HUES48 (cell line): ENCODE measurements at regions not wholly inside any gene's neighbourhood (a gene's known extent, or its start where the extent isn't known, plus 50 kb on each side); places are given as distances from the start of the nearest gene placed in this dataset.

ENCODE experiments used
- H3K27ac ChIP-seq: one replicate; pipeline ENCODE4 v1.7.0; 2013; ENCODE audit warnings: low read depth, low read length, inconsistent platforms
- H3K27me3 ChIP-seq: 2 replicates; pipeline ENCODE4 v1.6.1; 2013; ENCODE audit warnings: mild to moderate bottlenecking, low read length; ENCODE audit not compliant: control insufficient read depth, insufficient read depth
- H3K36me3 ChIP-seq: 2 replicates; pipeline ENCODE4 v1.6.1; 2013; ENCODE audit warnings: low read length; ENCODE audit not compliant: control insufficient read depth, insufficient read depth
- H3K4me1 ChIP-seq: 2 replicates; pipeline ENCODE4 v1.6.1; 2013; ENCODE audit warnings: mild to moderate bottlenecking, low read length; ENCODE audit not compliant: control insufficient read depth, insufficient read depth
- H3K4me3 ChIP-seq: 2 replicates; pipeline ENCODE4 v1.5.1; 2013; ENCODE audit warnings: mild to moderate bottlenecking, low read depth, low read length
- H3K9ac ChIP-seq: 2 replicates; pipeline ENCODE4 v1.6.1; 2013; ENCODE audit warnings: mild to moderate bottlenecking, low read depth, low read length, moderate library complexity
- H3K9me3 ChIP-seq: 2 replicates; pipeline ENCODE4 v1.6.1; 2013; ENCODE audit warnings: low read length; ENCODE audit not compliant: control insufficient read depth, insufficient read depth

- Histone ChIP-seq H3K9me3 (peaks cover 5% of the 10 kb centered on the region; the same call in 1 of the 2 replicates), H3K27ac (no peak overlapping the region)
Measured at GRCh38 chr19:30174791-30175190, 197.4 kb upstream of the ZNF536 start.

GRCh38 chr19:30175987-30176386 lies 196.2 kb upstream of the ZNF536 start:
- no peaks in the 10 kb centered on the region for H3K27me3 ChIP-seq
- H3K4me1 ChIP-seq, result peaks cover 10% of the 10 kb centered on the region; the same call in 1 of the 2 replicates
- H3K36me3 ChIP-seq, result no peaks in the 10 kb centered on the region
- no peak overlapping the region for H3K9ac ChIP-seq
- no peak overlapping the region for H3K27ac ChIP-seq
- H3K9me3 ChIP-seq, result peaks cover 5% of the 10 kb centered on the region; the same call in 1 of the 2 replicates
- no peak overlapping the region for H3K4me3 ChIP-seq

More at GRCh38 chr19:30174791-30175190, 197.4 kb upstream of the ZNF536 start:
- no peaks in the 10 kb centered on the region for H3K27me3 ChIP-seq
- no peak overlapping the region for H3K9ac ChIP-seq
- peaks cover 10% of the 10 kb centered on the region; the same call in 1 of the 2 replicates for H3K4me1 ChIP-seq
- H3K4me3 ChIP-seq, result no peak overlapping the region
- no peaks in the 10 kb centered on the region for H3K36me3 ChIP-seq

DNA sequence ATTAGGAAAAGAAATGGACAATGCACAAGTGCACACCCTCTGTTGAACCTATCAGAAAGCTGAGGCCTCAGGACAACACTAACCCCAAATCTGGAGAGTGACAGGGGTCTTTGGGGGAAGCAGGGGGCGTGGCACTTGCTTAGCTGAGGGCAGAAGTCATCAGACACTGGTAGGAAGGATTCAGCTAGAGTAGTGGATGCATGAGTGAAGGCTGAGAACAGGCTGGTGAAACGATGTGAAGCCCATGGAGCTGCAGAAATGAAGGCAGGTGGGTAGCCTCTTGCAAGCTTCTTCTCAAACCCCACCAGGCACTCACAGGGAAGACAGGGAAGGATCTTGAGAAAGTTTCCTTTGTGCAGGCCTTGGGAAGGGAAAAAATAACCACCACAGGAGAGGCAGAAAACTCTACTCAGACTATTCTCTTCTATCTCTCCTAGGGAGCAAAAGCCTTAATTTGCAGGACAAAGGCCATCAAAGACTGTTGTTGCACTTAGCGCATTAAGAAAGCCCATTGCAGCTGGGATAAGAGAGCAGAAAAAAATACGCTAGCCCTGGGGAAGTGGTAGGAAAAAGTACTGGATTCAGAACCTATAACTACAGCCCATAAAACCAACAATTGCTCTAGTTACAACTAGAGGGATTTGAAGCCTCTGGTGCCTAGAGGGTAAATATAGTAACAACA lies 193.3 kb upstream of the ZNF536 start:
- Histone ChIP-seq H3K27me3 (no peaks in the 10 kb centered on the region), H3K9ac (no peak overlapping the region), H3K9me3 (peaks cover 15% of the 10 kb centered on the region), H3K4me1 (peaks cover 10% of the 10 kb centered on the region; the same call in 1 of the 2 replicates), H3K27ac (peak overlapping the region; percentile 44), H3K4me3 (no peak overlapping the region), H3K36me3 (no peaks in the 10 kb centered on the region)

DNA sequence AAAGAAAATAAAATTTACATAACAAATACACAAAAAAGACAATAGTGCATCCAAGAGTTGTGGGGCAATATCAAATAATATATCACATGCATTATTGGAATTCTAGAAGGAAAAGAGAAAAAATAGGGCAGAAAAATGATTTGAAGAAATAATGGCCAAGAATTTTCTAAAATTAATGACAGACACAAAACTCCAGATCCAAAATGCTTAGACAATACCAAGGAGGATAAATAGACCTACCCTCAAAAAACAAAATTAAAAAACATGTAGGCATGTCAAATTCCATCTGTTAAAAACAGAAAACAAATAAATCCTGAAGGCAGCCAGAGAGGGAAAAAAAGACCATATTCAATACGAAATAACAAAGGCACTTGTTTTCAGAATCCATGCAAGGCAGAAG lies 191.5 kb upstream of the ZNF536 start:
- Histone ChIP-seq H3K9ac (no peak overlapping the region), H3K27ac (no peak overlapping the region), H3K27me3 (no peaks in the 10 kb centered on the region), H3K4me1 (peaks cover 10% of the 10 kb centered on the region; the same call in 1 of the 2 replicates), H3K9me3 (peaks cover 18% of the 10 kb centered on the region), H3K36me3 (no peaks in the 10 kb centered on the region), H3K4me3 (no peak overlapping the region)

DNA sequence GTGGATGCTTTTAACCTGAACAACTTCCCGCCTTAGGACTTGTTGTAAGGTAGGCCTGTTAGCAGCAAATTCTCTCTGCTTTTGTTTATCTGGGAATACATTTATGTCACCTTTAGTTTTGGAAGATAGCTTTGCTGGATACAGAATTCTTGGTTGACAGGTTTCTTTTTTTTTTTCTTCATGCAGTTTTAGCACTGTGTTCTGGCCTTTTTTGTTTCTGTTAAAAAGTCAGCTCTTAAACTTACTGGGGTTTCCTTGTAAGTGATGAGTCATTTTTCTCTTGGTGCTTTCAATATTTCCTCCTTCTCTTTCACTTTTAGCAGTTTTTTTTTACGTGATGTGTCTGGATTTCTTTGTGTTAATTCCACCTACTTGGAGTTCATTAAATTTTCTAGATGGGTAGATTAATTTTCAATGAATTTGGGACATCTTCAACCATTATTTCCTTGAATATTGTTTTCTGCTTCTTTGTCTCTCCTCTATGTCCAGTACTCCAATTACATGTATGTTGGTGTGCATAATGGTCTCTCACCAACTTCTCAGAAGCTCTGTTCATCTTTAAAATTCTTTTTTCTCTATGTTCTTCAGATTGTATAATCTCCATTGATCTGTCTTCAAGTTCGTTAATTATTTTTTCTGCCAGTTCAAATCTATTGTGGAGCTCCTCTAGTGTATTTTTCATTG lies 188.2 kb upstream of the ZNF536 start:
- H3K36me3 ChIP-seq, result no peaks in the 10 kb centered on the region
- H3K27me3 ChIP-seq, result no peaks in the 10 kb centered on the region
- H3K27ac ChIP-seq, result no peak overlapping the region
- no peak overlapping the region for H3K9ac ChIP-seq
- H3K4me1 ChIP-seq, result 0 out of 2 replicates have a peak, but pooled peaks cover 4% of the 10 kb centered on the region
- peaks cover 14% of the 10 kb centered on the region for H3K9me3 ChIP-seq
- H3K4me3 ChIP-seq, result no peak overlapping the region

GRCh38 chr19:30202060-30202600 lies 170.1 kb upstream of the ZNF536 start:
- Histone ChIP-seq H3K4me3 (no peak overlapping the region), H3K27ac (no peak overlapping the region), H3K9ac (no peak overlapping the region), H3K36me3 (no peaks in the 10 kb centered on the region), H3K9me3 (no peaks in the 10 kb centered on the region), H3K27me3 (no peaks in the 10 kb centered on the region), H3K4me1 (no peaks in the 10 kb centered on the region)

GRCh38 chr19:30204721-30205120 lies 167.5 kb upstream of the ZNF536 start:
- no peak overlapping the region for H3K4me3 ChIP-seq
- no peak overlapping the region for H3K9ac ChIP-seq
- no peaks in the 10 kb centered on the region for H3K27me3 ChIP-seq
- H3K36me3 ChIP-seq, result no peaks in the 10 kb centered on the region
- no peaks in the 10 kb centered on the region for H3K4me1 ChIP-seq
- no peak overlapping the region for H3K27ac ChIP-seq
- H3K9me3 ChIP-seq, result no peaks in the 10 kb centered on the region

- H3K9me3 ChIP-seq, result no peaks in the 10 kb centered on the region
- no peak overlapping the region for H3K27ac ChIP-seq
- H3K4me3 ChIP-seq, result no peak overlapping the region
- H3K27me3 ChIP-seq, result no peaks in the 10 kb centered on the region
- H3K9ac ChIP-seq, result no peak overlapping the region
- H3K36me3 ChIP-seq, result no peaks in the 10 kb centered on the region
- H3K4me1 ChIP-seq, result no peaks in the 10 kb centered on the region
Measured at GRCh38 chr19:30206187-30206586, 166.0 kb upstream of the ZNF536 start.

- Histone ChIP-seq H3K4me3 (no peak overlapping the region), H3K9ac (no peak overlapping the region), H3K4me1 (no peaks in the 10 kb centered on the region), H3K36me3 (no peaks in the 10 kb centered on the region), H3K9me3 (no peaks in the 10 kb centered on the region), H3K27me3 (no peaks in the 10 kb centered on the region), H3K27ac (no peak overlapping the region)
Measured at GRCh38 chr19:30207357-30207756, 164.8 kb upstream of the ZNF536 start.

GRCh38 chr19:30208436-30209060 lies 163.6 kb upstream of the ZNF536 start:
- Histone ChIP-seq H3K27ac (no peak overlapping the region), H3K9me3 (no peaks in the 10 kb centered on the region), H3K4me3 (no peak overlapping the region), H3K36me3 (no peaks in the 10 kb centered on the region), H3K4me1 (no peaks in the 10 kb centered on the region), H3K27me3 (no peaks in the 10 kb centered on the region), H3K9ac (no peak overlapping the region)
